DND-41 (cell line): ENCODE measurements at regions not wholly inside any gene's neighbourhood (a gene's known extent, or its start where the extent isn't known, plus 50 kb on each side); places are given as distances from the start of the nearest gene placed in this dataset.

Source experiments
- CTCF ChIP-seq: IDR thresholded peaks from 2 replicates; pipeline ENCODE4 v1.5.1; 2012; ENCODE audit warnings: borderline replicate concordance, low read length, moderate library complexity, mild to moderate bottlenecking; ENCODE audit not compliant: poor library complexity, severe bottlenecking; ENCODE audit errors: extremely low read depth
- EZH2 ChIP-seq: IDR thresholded peaks from 3 replicates; pipeline ENCODE4 v1.6.1; 2012; ENCODE audit warnings: borderline replicate concordance, low read depth, mild to moderate bottlenecking, moderate library complexity, low read length, inconsistent platforms; ENCODE audit not compliant: severe bottlenecking

GRCh38 chr12:17949558-17950141 lies 140.3 kb downstream of the RERGL start:
- TF ChIP-seq CTCF (no peak), EZH2 (no peak)
